GM21717 (cell line): ENCODE measurements at regions not wholly inside any gene's neighbourhood (a gene's known extent, or its start where the extent isn't known, plus 50 kb on each side); places are given as distances from the start of the nearest gene placed in this dataset.

Source experiments
- ATAC-seq: cut with Tn5 transposase; IDR thresholded peaks from one replicate; pipeline ENCODE4 v1.9.1; 2021; ENCODE audit warnings: mild to moderate bottlenecking, moderate library complexity; ENCODE audit not compliant: unreplicated experiment

GRCh38 chr2:75787532-75788132 is 76.9 kb upstream of the GCFC2 start:
- ATAC-seq: no peak

DNA sequence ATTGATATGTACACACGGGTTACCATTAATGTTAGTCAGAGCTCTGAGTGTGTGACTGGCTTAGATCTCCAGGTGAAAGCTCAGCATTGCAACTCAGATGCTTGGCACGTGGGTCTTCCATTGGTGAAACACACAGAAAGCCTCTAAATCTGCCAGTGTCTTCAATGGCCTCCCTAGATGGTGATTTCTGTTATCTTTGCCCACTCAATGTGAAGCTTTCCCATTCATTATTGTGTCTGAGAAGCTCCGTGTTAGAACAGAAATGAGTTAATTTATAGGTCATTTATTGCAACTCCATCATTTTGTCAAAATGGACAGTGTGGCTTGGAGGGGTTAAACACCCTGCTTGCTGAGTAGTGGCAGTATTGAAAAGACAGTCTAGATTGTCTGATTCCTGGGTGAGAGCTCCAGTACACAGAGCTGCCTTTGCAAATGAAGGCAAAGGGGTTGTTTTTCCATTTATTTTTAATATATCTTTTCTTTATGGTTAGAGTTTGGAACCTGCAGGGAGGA is 64.7 kb upstream of the GCFC2 start:
- no peak for ATAC-seq

- ATAC-seq: no peak
Measured at GRCh38 chr2:75772908-75773630, 62.4 kb upstream of the GCFC2 start.

- no peak for ATAC-seq
Measured at GRCh38 chr2:75765798-75766197, 55.1 kb upstream of the GCFC2 start.

- ATAC-seq: no peak
Measured at GRCh38 chr2:75764611-75765010, 53.9 kb upstream of the GCFC2 start.
